ENCODE measurements at regions not wholly inside any gene's neighbourhood (a gene's known extent, or its start where the extent isn't known, plus 50 kb on each side); places are given as distances from the start of the nearest gene placed in this dataset.

GRCh38 chr6:133184798-133185372, 56.3 kb upstream of the EYA4 start:
- DNase-seq (ENCODE audit: low spot score), result peak; percentile 40

GRCh38 chr6:133185731-133186130, 55.4 kb upstream of the EYA4 start:
- no peak for DNase-seq (ENCODE audit: low spot score)

- DNase-seq (ENCODE audit: low spot score), result no peak
Measured at GRCh38 chr6:133187114-133187513, 54.0 kb upstream of the EYA4 start.

- DNase-seq (ENCODE audit: low spot score), result no peak
Measured at GRCh38 chr6:133187657-133188453, 53.3 kb upstream of the EYA4 start.

- DNase-seq (ENCODE audit: low spot score), result no peak
Measured at GRCh38 chr6:133190912-133191311, 50.2 kb upstream of the EYA4 start.

- DNase-seq (ENCODE audit: low spot score), result no peak
Measured at GRCh38 chr6:133191323-133191722, 49.8 kb upstream of the EYA4 start.

Measured in Ammon's horn (tissue), 1 donor.